ENCODE measurements at regions not wholly inside any gene's neighbourhood (a gene's known extent, or its start where the extent isn't known, plus 50 kb on each side); places are given as distances from the start of the nearest gene placed in this dataset.
"Not testable (repeated sequence)": the region's sequence is repeated elsewhere in the genome, so short reads cannot be mapped to it uniquely, and the experiment has no call there.

DNA sequence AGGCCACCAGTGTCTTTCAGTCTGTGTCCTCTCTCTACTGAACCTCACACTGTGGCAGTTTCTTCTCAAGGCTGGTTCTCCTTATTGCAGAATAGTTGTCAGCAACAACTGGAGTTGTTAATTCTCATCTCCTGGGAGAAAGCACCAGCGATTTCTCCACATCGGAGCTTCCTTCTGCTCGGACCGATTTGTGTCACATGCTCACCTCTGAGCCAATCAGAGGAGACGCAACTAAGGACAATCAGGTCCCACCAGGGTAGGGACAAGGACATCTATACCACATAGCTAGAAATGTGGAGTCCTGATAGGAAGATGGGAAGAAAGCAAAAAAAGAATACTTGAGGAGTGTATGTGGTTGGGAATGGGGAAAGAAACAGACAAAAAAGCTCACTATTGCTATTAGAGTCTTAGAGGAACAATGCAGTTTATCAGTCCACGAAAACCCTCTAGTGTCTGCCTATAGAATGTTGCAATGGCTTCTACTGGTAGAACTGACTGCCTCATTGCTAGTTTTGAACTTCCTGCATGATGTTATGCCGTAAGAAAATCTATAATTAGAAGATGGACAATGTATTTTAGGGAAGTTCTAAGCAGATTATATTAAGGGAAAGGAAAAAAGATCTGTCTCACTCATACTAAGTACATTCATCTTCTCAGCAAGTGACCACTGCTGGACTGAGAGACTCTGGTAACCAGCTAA is 169.7 kb downstream of the CDCA7 start:
- Histone ChIP-seq H3F3A (ENCODE audit: control insufficient read depth, insufficient read depth) (no peaks in the 10 kb centered on the region), H3K4me1 (ENCODE audit: control insufficient read depth, low read length) (no peaks in the 10 kb centered on the region), H3K9me2 (replicated peaks; ENCODE audit: control insufficient read depth, low read length) (no peaks in the 10 kb centered on the region), H3K4me2 (ENCODE audit: low read length) (no peak overlapping the region), H3K79me2 (ENCODE audit: control insufficient read depth, low read length) (no peaks in the 10 kb centered on the region), H3K36me3 (ENCODE audit: control insufficient read depth, low read length) (no peaks in the 10 kb centered on the region), H4K20me1 (ENCODE audit: control insufficient read depth, insufficient read depth, low read depth, low read length) (no peaks in the 10 kb centered on the region), H3K27ac (ENCODE audit: low read depth, low read length) (no peak overlapping the region), H3K4me3 (ENCODE audit: low read length) (no peak overlapping the region), H3K9me3 (ENCODE audit: control insufficient read depth, insufficient read depth, low read length) (no peaks in the 10 kb centered on the region), H3K27me3 (ENCODE audit: control insufficient read depth, low read length) (peaks cover 16% of the 10 kb centered on the region)
- TF ChIP-seq EZH2phosphoT487 (IDR thresholded peaks at IDR 0.05; ENCODE audit: borderline replicate concordance, low read length) (no peak), CTCF (IDR thresholded peaks at IDR 0.05; ENCODE audit: low read depth, low read length, poor library complexity, severe bottlenecking) (no peak)

DNA sequence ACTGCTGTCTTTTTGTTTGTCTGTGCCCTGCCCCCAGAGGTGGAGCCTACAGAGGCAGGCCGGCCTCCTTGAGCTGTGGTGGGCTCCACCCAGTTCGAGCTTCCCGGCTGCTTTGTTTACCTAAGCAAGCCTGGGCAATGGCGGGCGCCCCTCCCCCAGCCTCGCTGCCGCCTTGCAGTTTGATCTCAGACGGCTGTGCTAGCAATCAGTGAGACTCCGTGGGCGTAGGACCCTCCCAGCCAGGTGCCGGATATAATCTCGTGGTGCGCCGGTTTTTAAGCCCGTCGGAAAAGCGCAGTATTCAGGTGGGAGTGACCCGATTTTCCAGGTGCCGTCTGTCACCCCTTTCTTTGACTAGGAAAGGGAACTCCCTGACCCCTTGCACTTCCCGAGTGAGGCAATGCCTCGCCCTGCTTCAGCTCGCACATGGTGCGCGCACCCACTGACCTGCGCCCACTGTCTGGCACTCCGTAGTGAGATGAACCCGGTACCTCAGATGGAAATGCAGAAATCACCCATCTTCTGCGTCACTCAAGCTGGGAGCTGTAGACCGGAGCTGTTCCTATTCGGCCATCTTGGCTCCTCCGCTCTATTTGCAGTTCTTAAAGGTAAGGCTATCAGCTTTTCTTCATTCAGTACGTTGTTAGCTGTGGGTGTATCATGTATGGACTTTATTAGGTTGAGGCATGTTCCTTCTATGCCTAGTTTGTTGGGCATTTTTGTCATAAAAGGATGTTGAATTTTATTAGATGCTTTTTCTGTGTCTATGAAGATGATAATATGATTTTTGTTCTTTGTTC is 178.3 kb downstream of the CDCA7 start:
- not testable (repeated sequence) for H3K4me3 ChIP-seq (ENCODE audit: low read length); H3K79me2 ChIP-seq (ENCODE audit: control insufficient read depth, low read length); H3K4me2 ChIP-seq (ENCODE audit: low read length); H3K4me1 ChIP-seq (ENCODE audit: control insufficient read depth, low read length); H3K27me3 ChIP-seq (ENCODE audit: control insufficient read depth, low read length); H3K9me2 ChIP-seq (replicated peaks; ENCODE audit: control insufficient read depth, low read length); H3K36me3 ChIP-seq (ENCODE audit: control insufficient read depth, low read length); H3K9me3 ChIP-seq (ENCODE audit: control insufficient read depth, insufficient read depth, low read length); H3K27ac ChIP-seq (ENCODE audit: low read depth, low read length); H4K20me1 ChIP-seq (ENCODE audit: control insufficient read depth, insufficient read depth, low read depth, low read length); H3F3A ChIP-seq (ENCODE audit: control insufficient read depth, insufficient read depth)

DNA sequence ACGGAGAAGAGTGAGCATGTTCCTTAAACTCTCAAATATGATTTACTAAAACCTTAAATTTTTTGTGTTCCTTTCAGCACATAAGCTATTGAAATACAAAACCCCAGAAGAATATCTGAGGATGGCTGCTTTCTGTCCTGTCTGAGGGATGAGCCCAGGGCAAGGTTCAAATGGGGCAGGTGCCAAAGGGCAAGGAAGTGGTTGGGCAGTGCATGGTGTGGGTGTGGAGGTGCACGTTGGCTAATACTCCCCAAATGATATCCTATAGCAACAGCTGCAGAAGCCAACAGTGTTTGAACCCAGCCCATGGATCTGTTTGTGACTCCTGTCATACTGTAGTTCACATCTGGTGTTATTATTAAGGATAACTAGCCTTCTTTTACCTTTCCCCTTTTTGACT is 183.0 kb downstream of the CDCA7 start:
- no peaks in the 10 kb centered on the region for H3K4me1 ChIP-seq (ENCODE audit: control insufficient read depth, low read length)
- H3K27me3 ChIP-seq (ENCODE audit: control insufficient read depth, low read length): peaks cover 6% of the 10 kb centered on the region; the same call in 1 of the 2 replicates
- no peaks in the 10 kb centered on the region for H3K79me2 ChIP-seq (ENCODE audit: control insufficient read depth, low read length)
- no peak overlapping the region for H3K4me3 ChIP-seq (ENCODE audit: low read length)
- no peaks in the 10 kb centered on the region for H4K20me1 ChIP-seq (ENCODE audit: control insufficient read depth, insufficient read depth, low read depth, low read length)
- TF ChIP-seq CTCF (IDR thresholded peaks at IDR 0.05; ENCODE audit: low read depth, low read length, poor library complexity, severe bottlenecking) (no peak), EZH2phosphoT487 (IDR thresholded peaks at IDR 0.05; ENCODE audit: borderline replicate concordance, low read length) (no peak)
- H3K9me3 ChIP-seq (ENCODE audit: control insufficient read depth, insufficient read depth, low read length): no peaks in the 10 kb centered on the region
- no peaks in the 10 kb centered on the region for H3K36me3 ChIP-seq (ENCODE audit: control insufficient read depth, low read length)
- no peak overlapping the region for H3K4me2 ChIP-seq (ENCODE audit: low read length)
- H3K9me2 ChIP-seq (replicated peaks; ENCODE audit: control insufficient read depth, low read length): no peaks in the 10 kb centered on the region
- no peak overlapping the region for H3K27ac ChIP-seq (ENCODE audit: low read depth, low read length)
- H3F3A ChIP-seq (ENCODE audit: control insufficient read depth, insufficient read depth): no peaks in the 10 kb centered on the region

- H3F3A ChIP-seq (ENCODE audit: control insufficient read depth, insufficient read depth): no peaks in the 10 kb centered on the region
- H3K79me2 ChIP-seq (ENCODE audit: control insufficient read depth, low read length): no peaks in the 10 kb centered on the region
- H3K4me1 ChIP-seq (ENCODE audit: control insufficient read depth, low read length): no peaks in the 10 kb centered on the region
- H3K9me2 ChIP-seq (replicated peaks; ENCODE audit: control insufficient read depth, low read length): no peaks in the 10 kb centered on the region
- H3K4me2 ChIP-seq (ENCODE audit: low read length): no peak overlapping the region
- no peaks in the 10 kb centered on the region for H4K20me1 ChIP-seq (ENCODE audit: control insufficient read depth, insufficient read depth, low read depth, low read length)
- H3K27me3 ChIP-seq (ENCODE audit: control insufficient read depth, low read length): peaks cover 6% of the 10 kb centered on the region; the same call in 1 of the 2 replicates
- TF ChIP-seq EZH2phosphoT487 (IDR thresholded peaks at IDR 0.05; ENCODE audit: borderline replicate concordance, low read length) (no peak), CTCF (IDR thresholded peaks at IDR 0.05; ENCODE audit: low read depth, low read length, poor library complexity, severe bottlenecking) (no peak)
- H3K36me3 ChIP-seq (ENCODE audit: control insufficient read depth, low read length): no peaks in the 10 kb centered on the region
- no peak overlapping the region for H3K4me3 ChIP-seq (ENCODE audit: low read length)
- no peak overlapping the region for H3K27ac ChIP-seq (ENCODE audit: low read depth, low read length)
- H3K9me3 ChIP-seq (ENCODE audit: control insufficient read depth, insufficient read depth, low read length): no peaks in the 10 kb centered on the region
Measured at GRCh38 chr2:173539615-173540014, 184.9 kb downstream of the CDCA7 start.
